ENCODE measurements at regions not wholly inside any gene's neighbourhood (a gene's known extent, or its start where the extent isn't known, plus 50 kb on each side); places are given as distances from the start of the nearest gene placed in this dataset.

GRCh38 chr2:142827170-142827569 is 50.3 kb upstream of the KYNU start:
- Histone ChIP-seq H3K36me3 (ENCODE audit: insufficient read depth, low read length, poor library complexity, severe bottlenecking) (no peaks in the 10 kb centered on the region), H3K27me3 (replicated peaks; ENCODE audit: insufficient read depth, low read depth, low read length, poor library complexity) (no peaks in the 10 kb centered on the region), H3K27ac (ENCODE audit: low read depth, low read length, poor library complexity, severe bottlenecking) (no peak overlapping the region), H3K4me1 (ENCODE audit: insufficient read depth, low read length, poor library complexity, severe bottlenecking) (no peaks in the 10 kb centered on the region), H3K9me3 (ENCODE audit: low read depth, low read length, poor library complexity, severe bottlenecking) (no peaks in the 10 kb centered on the region), H3K4me3 (ENCODE audit: low read depth, low read length, poor library complexity, severe bottlenecking) (no peak overlapping the region)
- intact Hi-C loops (cut with micrococcal nuclease; ENCODE audit: unreplicated experiment) = no loop called here
- TF ChIP-seq CTCF (conservative IDR thresholded peaks at IDR 0.05; ENCODE audit: low read depth, low read length) = no peak
- no peak for TF ChIP-seq EZH2 (IDR thresholded peaks at IDR 0.05; ENCODE audit: borderline replicate concordance, low read depth, low read length, poor library complexity, severe bottlenecking)
- DNase-seq (ENCODE audit: low spot score) = no peak
- BruUV-seq (replicated peaks) = no TSS peak
- CTCF ChIA-PET = no interaction called here
- POLR2A ChIA-PET (ENCODE audit: low non-redundant PET) = no interaction called here

GRCh38 chr2:142825861-142826260 is 51.6 kb upstream of the KYNU start:
- TF ChIP-seq EZH2 (IDR thresholded peaks at IDR 0.05; ENCODE audit: borderline replicate concordance, low read depth, low read length, poor library complexity, severe bottlenecking) = no peak
- TF ChIP-seq CTCF (conservative IDR thresholded peaks at IDR 0.05; ENCODE audit: low read depth, low read length) = no peak
- CTCF ChIA-PET = no interaction called here
- BruUV-seq (replicated peaks) = no TSS peak
- no peak overlapping the region for H3K27ac ChIP-seq (ENCODE audit: low read depth, low read length, poor library complexity, severe bottlenecking)
- H3K9me3 ChIP-seq (ENCODE audit: low read depth, low read length, poor library complexity, severe bottlenecking) = no peaks in the 10 kb centered on the region
- no peak overlapping the region for H3K4me3 ChIP-seq (ENCODE audit: low read depth, low read length, poor library complexity, severe bottlenecking)
- no peaks in the 10 kb centered on the region for H3K27me3 ChIP-seq (replicated peaks; ENCODE audit: insufficient read depth, low read depth, low read length, poor library complexity)
- no peaks in the 10 kb centered on the region for H3K4me1 ChIP-seq (ENCODE audit: insufficient read depth, low read length, poor library complexity, severe bottlenecking)
- no peaks in the 10 kb centered on the region for H3K36me3 ChIP-seq (ENCODE audit: insufficient read depth, low read length, poor library complexity, severe bottlenecking)
- intact Hi-C loops (cut with micrococcal nuclease; ENCODE audit: unreplicated experiment) = no loop called here
- peak; percentile 55 for DNase-seq (ENCODE audit: low spot score)
- POLR2A ChIA-PET (ENCODE audit: low non-redundant PET) = no interaction called here

GRCh38 chr2:142824756-142825155 is 52.7 kb upstream of the KYNU start:
- POLR2A ChIA-PET (ENCODE audit: low non-redundant PET) = no interaction called here
- DNase-seq (ENCODE audit: low spot score) = no peak
- Histone ChIP-seq H3K4me1 (ENCODE audit: insufficient read depth, low read length, poor library complexity, severe bottlenecking) (no peaks in the 10 kb centered on the region), H3K4me3 (ENCODE audit: low read depth, low read length, poor library complexity, severe bottlenecking) (no peak overlapping the region), H3K27ac (ENCODE audit: low read depth, low read length, poor library complexity, severe bottlenecking) (no peak overlapping the region), H3K27me3 (replicated peaks; ENCODE audit: insufficient read depth, low read depth, low read length, poor library complexity) (no peaks in the 10 kb centered on the region), H3K36me3 (ENCODE audit: insufficient read depth, low read length, poor library complexity, severe bottlenecking) (no peaks in the 10 kb centered on the region), H3K9me3 (ENCODE audit: low read depth, low read length, poor library complexity, severe bottlenecking) (no peaks in the 10 kb centered on the region)
- TF ChIP-seq EZH2 (IDR thresholded peaks at IDR 0.05; ENCODE audit: borderline replicate concordance, low read depth, low read length, poor library complexity, severe bottlenecking) (no peak), CTCF (conservative IDR thresholded peaks at IDR 0.05; ENCODE audit: low read depth, low read length) (no peak)
- CTCF ChIA-PET = no interaction called here
- intact Hi-C loops (cut with micrococcal nuclease; ENCODE audit: unreplicated experiment) = no loop called here
- no TSS peak for BruUV-seq (replicated peaks)
